OCI-LY3 (cell line): ENCODE measurements at regions not wholly inside any gene's neighbourhood (a gene's known extent, or its start where the extent isn't known, plus 50 kb on each side); places are given as distances from the start of the nearest gene placed in this dataset.

ENCODE experiments used
- H2AFZ ChIP-seq: fragments of 200-600, 300-600 bp; shearing (Covaris generic); 2 replicates; pipeline ENCODE4 v1.6.0; 2014; ENCODE audit warnings: antibody characterized with exemption, low read depth, low read length
- H3K27ac ChIP-seq: fragments of 200-600, 300-600 bp; sonication (generic); 2 replicates; pipeline ENCODE4 v1.5.1; 2014; ENCODE audit warnings: mild to moderate bottlenecking, low read length, moderate library complexity, mixed read lengths
- H3K27me3 ChIP-seq: fragments of 200-600, 300-600 bp; sonication (generic); 2 replicates; pipeline ENCODE4 v1.6.1; 2014; ENCODE audit warnings: low read depth, low read length, mixed read lengths
- H3K36me3 ChIP-seq: fragments of 200-600, 300-600 bp; sonication (generic); replicated peaks from 2 replicates; pipeline ENCODE3; 2014; ENCODE audit warnings: low read depth, low read length, mixed read lengths
- H3K4me1 ChIP-seq: fragments of 300-600, 200-600 bp; sonication (generic); 2 replicates; pipeline ENCODE4 v1.6.1; 2014; ENCODE audit warnings: low read length, mixed read lengths
- H3K4me2 ChIP-seq: fragments of 200-600, 300-600 bp; sonication (generic); 2 replicates; pipeline ENCODE4 v1.6.1; 2014; ENCODE audit warnings: low read length, mixed read lengths
- H3K4me3 ChIP-seq: fragments of 300-600, 200-600 bp; sonication (generic); 2 replicates; pipeline ENCODE4 v1.5.1; 2014; ENCODE audit warnings: antibody characterized with exemption, mild to moderate bottlenecking, low read length, moderate library complexity
- H3K79me2 ChIP-seq: fragments of 300-600, 200-600 bp; shearing (Covaris generic); 2 replicates; pipeline ENCODE4 v1.6.1; 2014; ENCODE audit warnings: mild to moderate bottlenecking, low read length, mixed read lengths
- H3K9ac ChIP-seq: fragments of 300-600, 200-600 bp; shearing (Covaris generic); 2 replicates; pipeline ENCODE4 v1.6.0; 2014; ENCODE audit warnings: mild to moderate bottlenecking, low read length, moderate library complexity
- H3K9me3 ChIP-seq: fragments of 200-600, 300-600 bp; shearing (Covaris generic); 2 replicates; pipeline ENCODE4 v1.6.1; 2014; ENCODE audit warnings: low read length, mixed read lengths; ENCODE audit not compliant: insufficient read depth
- H4K20me1 ChIP-seq: fragments of 200-600, 300-600 bp; sonication (generic); 2 replicates; pipeline ENCODE4 v1.6.1; 2016; ENCODE audit warnings: low read length, mixed read lengths; ENCODE audit not compliant: insufficient read depth
- CTCF ChIP-seq: fragments of 200-600, 300-600 bp; sonication (generic); IDR thresholded peaks from 2 replicates; pipeline ENCODE4 v1.5.1; 2014; ENCODE audit warnings: antibody characterized with exemption, low read length, low read depth
- EZH2phosphoT487 ChIP-seq: fragments of 200-600 bp; shearing (Covaris generic); IDR thresholded peaks from 2 replicates; pipeline ENCODE4 v1.6.1; 2018; ENCODE audit warnings: antibody characterized with exemption, mixed run types, low read depth

- TF ChIP-seq CTCF (no peak), EZH2phosphoT487 (no peak)
- no peak overlapping the region for H3K27ac ChIP-seq
- no peak overlapping the region for H3K4me3 ChIP-seq
- peaks cover 5% of the 10 kb centered on the region; the same call in 1 of the 2 replicates for H3K9me3 ChIP-seq
- H3K4me1 ChIP-seq: no peaks in the 10 kb centered on the region
- H3K27me3 ChIP-seq: no peaks in the 10 kb centered on the region
- H3K79me2 ChIP-seq: no peaks in the 10 kb centered on the region
- no peaks in the 10 kb centered on the region for H4K20me1 ChIP-seq
- H3K36me3 ChIP-seq: peaks cover 3% of the 10 kb centered on the region
- H3K4me2 ChIP-seq: no peak overlapping the region
- no peak overlapping the region for H2AFZ ChIP-seq
- H3K9ac ChIP-seq: no peak overlapping the region
These were observed 167.8 kb downstream of the CCDC71L start for GRCh38 chr7:106493041-106493731.

GRCh38 chr7:106488465-106488864 is 172.5 kb downstream of the CCDC71L start:
- H2AFZ ChIP-seq: no peak overlapping the region
- H3K27me3 ChIP-seq: no peaks in the 10 kb centered on the region; the same call in 1 of the 2 replicates
- H3K9me3 ChIP-seq: peaks cover 5% of the 10 kb centered on the region; the same call in 1 of the 2 replicates
- H3K4me1 ChIP-seq: 0 out of 2 replicates have a peak, but pooled peaks cover 7% of the 10 kb centered on the region
- peaks cover 3% of the 10 kb centered on the region for H3K36me3 ChIP-seq
- H3K4me3 ChIP-seq: no peak overlapping the region
- no peak overlapping the region for H3K27ac ChIP-seq
- no peaks in the 10 kb centered on the region for H3K79me2 ChIP-seq
- H3K9ac ChIP-seq: no peak overlapping the region
- H3K4me2 ChIP-seq: no peak overlapping the region
- no peaks in the 10 kb centered on the region for H4K20me1 ChIP-seq
- TF ChIP-seq EZH2phosphoT487 (no peak), CTCF (no peak)

DNA sequence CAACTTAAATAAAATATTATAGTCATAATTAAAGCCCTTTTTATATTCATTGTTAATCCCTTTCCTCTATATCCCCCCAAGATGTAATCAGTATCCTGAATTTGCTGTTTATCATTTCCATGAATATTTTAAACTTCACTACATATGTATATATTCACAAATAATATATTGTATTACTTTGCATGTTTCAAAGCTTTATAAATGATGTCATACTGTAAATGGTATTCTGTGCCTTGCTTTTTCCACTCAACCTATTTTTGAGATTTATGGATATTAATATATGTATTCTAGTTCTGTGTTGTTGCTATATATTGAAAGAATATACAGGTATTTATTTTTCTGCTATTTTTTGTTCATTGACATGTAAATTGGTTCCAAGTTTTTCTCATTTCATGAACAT is 173.1 kb downstream of the CCDC71L start:
- 0 out of 2 replicates have a peak, but pooled peaks cover 7% of the 10 kb centered on the region for H3K4me1 ChIP-seq
- TF ChIP-seq EZH2phosphoT487: no peak
- no peak for TF ChIP-seq CTCF
- H3K4me3 ChIP-seq: no peak overlapping the region

GRCh38 chr7:106486331-106486730 is 174.6 kb downstream of the CCDC71L start:
- H3K27ac ChIP-seq: no peak overlapping the region
- H3K4me1 ChIP-seq: 0 out of 2 replicates have a peak, but pooled peaks cover 7% of the 10 kb centered on the region
- H3K9ac ChIP-seq: no peak overlapping the region
- H3K9me3 ChIP-seq: peaks cover 5% of the 10 kb centered on the region; the same call in 1 of the 2 replicates
- no peak overlapping the region for H2AFZ ChIP-seq
- no peaks in the 10 kb centered on the region for H3K79me2 ChIP-seq
- H3K4me2 ChIP-seq: no peak overlapping the region
- H3K36me3 ChIP-seq: peaks cover 3% of the 10 kb centered on the region
- no peak for TF ChIP-seq CTCF
- H3K27me3 ChIP-seq: no peaks in the 10 kb centered on the region; the same call in 1 of the 2 replicates
- no peak overlapping the region for H3K4me3 ChIP-seq
- H4K20me1 ChIP-seq: no peaks in the 10 kb centered on the region

More for the DNA sequence above, 173.1 kb downstream of the CCDC71L start:
- Histone ChIP-seq H3K9ac (no peak overlapping the region), H3K36me3 (peaks cover 3% of the 10 kb centered on the region), H3K27ac (no peak overlapping the region), H3K4me2 (no peak overlapping the region), H3K27me3 (no peaks in the 10 kb centered on the region; the same call in 1 of the 2 replicates), H2AFZ (no peak overlapping the region), H4K20me1 (no peaks in the 10 kb centered on the region), H3K79me2 (no peaks in the 10 kb centered on the region), H3K9me3 (peaks cover 5% of the 10 kb centered on the region; the same call in 1 of the 2 replicates)
